Astrocyte of the cerebellum (primary cell): ENCODE measurements at regions not wholly inside any gene's neighbourhood (a gene's known extent, or its start where the extent isn't known, plus 50 kb on each side); places are given as distances from the start of the nearest gene placed in this dataset.

Experiments used
- DNase-seq: peaks from one replicate; pipeline ENCODE4 v3.0.0-alpha.2; 2011; ENCODE audit warnings: low read depth
- H3K4me3 ChIP-seq: 2 replicates; pipeline ENCODE4 v1.5.1; 2011; ENCODE audit warnings: mild to moderate bottlenecking, low read depth, low read length, moderate library complexity
- CTCF ChIP-seq: IDR thresholded peaks from 2 replicates; pipeline ENCODE4 v1.5.1; 2012; ENCODE audit warnings: low read length, low read depth, moderate library complexity, mild to moderate bottlenecking; ENCODE audit errors: missing control alignments
- in situ Hi-C: cut with HindIII; loops from 2 replicates; pipeline ENCODE4 v1.10.0; 2017; ENCODE audit warnings: low sequenced_read_pairs

- no peak for TF ChIP-seq CTCF
- no peak overlapping the region for H3K4me3 ChIP-seq
- no peak for DNase-seq
- in situ Hi-C loops, result no loop called here
Observed at GRCh38 chr3:135487261-135487660, 478.3 kb upstream of the PPP2R3A start.

GRCh38 chr3:135490219-135490915 is 475.2 kb upstream of the PPP2R3A start:
- no peak for TF ChIP-seq CTCF
- DNase-seq, result no peak
- in situ Hi-C loops, result no loop called here
- no peak overlapping the region for H3K4me3 ChIP-seq

- no peak for DNase-seq
- no peak overlapping the region for H3K4me3 ChIP-seq
- TF ChIP-seq CTCF, result no peak
- in situ Hi-C loops, result no loop called here
Observed at GRCh38 chr3:135491491-135492205, 473.9 kb upstream of the PPP2R3A start.

- no peak for TF ChIP-seq CTCF
- in situ Hi-C loops, result no loop called here
- no peak for DNase-seq
- no peak overlapping the region for H3K4me3 ChIP-seq
Observed at GRCh38 chr3:135495891-135496290, 469.6 kb upstream of the PPP2R3A start.

- no peak overlapping the region for H3K4me3 ChIP-seq
- no peak for TF ChIP-seq CTCF
- in situ Hi-C loops, result no loop called here
- DNase-seq, result no peak
Observed at GRCh38 chr3:135497979-135498378, 467.5 kb upstream of the PPP2R3A start.

- no peak for TF ChIP-seq CTCF
- no peak overlapping the region for H3K4me3 ChIP-seq
- in situ Hi-C loops, result no loop called here
- no peak for DNase-seq
Observed at GRCh38 chr3:135499426-135499825, 466.1 kb upstream of the PPP2R3A start.
